Ishikawa (cell line): ENCODE measurements at regions not wholly inside any gene's neighbourhood (a gene's known extent, or its start where the extent isn't known, plus 50 kb on each side); places are given as distances from the start of the nearest gene placed in this dataset.
A peak's percentile ranks its signal among the peaks of the same experiment; 100 is the strongest.

ENCODE experiments used
- CEBPB ChIP-seq: IDR thresholded peaks from 2 replicates; pipeline ENCODE4 v1.6.1; 2012
- CREB1 ChIP-seq: IDR thresholded peaks from 2 replicates; pipeline ENCODE4 v1.6.1; 2012; ENCODE audit warnings: low read depth
- EGR1 ChIP-seq: IDR thresholded peaks from 2 replicates; pipeline ENCODE4 v1.6.1; 2012
- EP300 ChIP-seq: IDR thresholded peaks from 2 replicates; pipeline ENCODE4 v1.6.1; 2012; ENCODE audit warnings: borderline replicate concordance
- FOXM1 ChIP-seq: IDR thresholded peaks from 2 replicates; pipeline ENCODE4 v1.6.1; 2012; ENCODE audit warnings: low read depth, borderline replicate concordance
- MAX ChIP-seq: IDR thresholded peaks from 2 replicates; pipeline ENCODE4 v1.6.1; 2012
- NFIC ChIP-seq: IDR thresholded peaks from 2 replicates; pipeline ENCODE4 v1.6.1; 2012
- RAD21 ChIP-seq: IDR thresholded peaks from 2 replicates; pipeline ENCODE4 v1.6.1; 2012; ENCODE audit warnings: low read depth
- REST ChIP-seq: IDR thresholded peaks from 2 replicates; pipeline ENCODE4 v1.6.1; 2012; ENCODE audit warnings: low read depth, mild to moderate bottlenecking
- TAF1 ChIP-seq: IDR thresholded peaks from 2 replicates; pipeline ENCODE4 v1.6.1; 2012; ENCODE audit warnings: low read depth, mild to moderate bottlenecking
- TCF12 ChIP-seq: IDR thresholded peaks from 2 replicates; pipeline ENCODE4 v1.6.1; 2012; ENCODE audit warnings: low read depth
- TEAD4 ChIP-seq: IDR thresholded peaks from 2 replicates; pipeline ENCODE4 v1.6.1; 2012
- USF1 ChIP-seq: IDR thresholded peaks from 2 replicates; pipeline ENCODE4 v1.6.1; 2012
- YY1 ChIP-seq: IDR thresholded peaks from 2 replicates; pipeline ENCODE4 v1.6.1; 2012; ENCODE audit warnings: low read depth
- ZBTB7A ChIP-seq: IDR thresholded peaks from 2 replicates; pipeline ENCODE4 v1.6.1; 2012; ENCODE audit warnings: low read depth

- TF ChIP-seq FOXM1 (no peak), EP300 (no peak)
These were observed 68.2 kb downstream of the FAM217A start for GRCh38 chr6:4010689-4011090.

GRCh38 chr6:4012826-4013225 is 66.1 kb downstream of the FAM217A start:
- TF ChIP-seq TEAD4, result no peak
- no peak for TF ChIP-seq ZBTB7A
- TF ChIP-seq YY1, result no peak
- no peak for TF ChIP-seq TAF1

- no peak for TF ChIP-seq TAF1
- TF ChIP-seq RAD21, result no peak
- no peak for TF ChIP-seq USF1
- no peak for TF ChIP-seq TEAD4
- TF ChIP-seq FOXM1, result no peak
- TF ChIP-seq CEBPB, result no peak
- TF ChIP-seq MAX, result no peak
- no peak for TF ChIP-seq NFIC
- TF ChIP-seq CREB1, result no peak
- no peak for TF ChIP-seq EGR1
- TF ChIP-seq EP300, result no peak
- TF ChIP-seq ZBTB7A, result no peak
These were observed 61.7 kb downstream of the FAM217A start for GRCh38 chr6:4017058-4017739.

- no peak for TF ChIP-seq USF1
- TF ChIP-seq RAD21, result no peak
- no peak for TF ChIP-seq YY1
- TF ChIP-seq NFIC, result no peak
- TF ChIP-seq TAF1, result no peak
- no peak for TF ChIP-seq TEAD4
- no peak for TF ChIP-seq REST
These were observed 61.1 kb downstream of the FAM217A start for GRCh38 chr6:4017834-4018170.

- TF ChIP-seq TCF12 (peak; percentile 38; the same call in 1 of the 2 replicates), MAX (peak; percentile 58), EGR1 (peak; percentile 96), TEAD4 (no peak; the same call in 1 of the 2 replicates), RAD21 (no peak), ZBTB7A (peak; percentile 55; the same call in 1 of the 2 replicates), NFIC (no peak), FOXM1 (peak; percentile 32; the same call in 1 of the 2 replicates), CEBPB (no peak; the same call in 1 of the 2 replicates), USF1 (no peak), YY1 (peak; percentile 58; the same call in 1 of the 2 replicates), EP300 (no peak; the same call in 1 of the 2 replicates), TAF1 (peak; percentile 74; the same call in 1 of the 2 replicates), REST (0 out of 2 replicates have a peak, but pooled peaks have one; percentile 6), CREB1 (no peak; the same call in 1 of the 2 replicates)
These were observed 60.6 kb downstream of the FAM217A start for GRCh38 chr6:4018171-4018923.
